ENCODE measurements at regions not wholly inside any gene's neighbourhood (a gene's known extent, or its start where the extent isn't known, plus 50 kb on each side); places are given as distances from the start of the nearest gene placed in this dataset.

DNA sequence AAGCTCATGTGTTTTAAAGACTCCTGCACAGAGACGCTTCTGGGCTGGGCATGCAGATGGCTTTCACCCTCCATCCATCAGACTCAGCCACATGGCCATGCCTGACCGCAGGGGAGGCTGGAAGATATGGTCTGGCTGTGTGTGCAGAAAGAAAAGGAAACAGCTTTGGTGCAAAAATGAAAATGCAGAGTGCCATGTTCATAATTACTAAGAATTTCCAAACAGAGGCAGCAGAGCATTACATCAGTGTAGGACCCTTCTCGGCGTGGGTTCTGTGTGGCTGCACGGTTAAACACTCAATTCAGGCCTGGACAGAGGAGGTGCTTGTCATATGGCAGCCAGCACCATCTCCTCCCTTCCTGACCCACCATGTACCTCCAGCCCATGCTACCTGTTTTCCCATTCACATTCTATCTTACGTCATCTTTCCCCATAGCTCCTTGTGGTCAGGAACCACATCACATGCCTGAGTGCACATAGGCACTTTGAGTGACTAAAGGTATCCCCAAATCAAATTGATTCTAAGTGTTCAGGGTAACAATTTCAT, 200.3 kb upstream of the ID2 start:
- Mint-ChIP-seq H3K36me3 (ENCODE audit: unreplicated experiment) (no peaks in the 10 kb centered on the region), H3K27ac (ENCODE audit: unreplicated experiment) (no peak overlapping the region), H3K27me3 (ENCODE audit: unreplicated experiment) (peaks cover 12% of the 10 kb centered on the region), H3K4me1 (ENCODE audit: unreplicated experiment) (no peaks in the 10 kb centered on the region), H3K4me3 (ENCODE audit: unreplicated experiment) (no peak overlapping the region), H3K9me3 (ENCODE audit: unreplicated experiment) (no peaks in the 10 kb centered on the region)
- TF ChIP-seq, protein P1, sequence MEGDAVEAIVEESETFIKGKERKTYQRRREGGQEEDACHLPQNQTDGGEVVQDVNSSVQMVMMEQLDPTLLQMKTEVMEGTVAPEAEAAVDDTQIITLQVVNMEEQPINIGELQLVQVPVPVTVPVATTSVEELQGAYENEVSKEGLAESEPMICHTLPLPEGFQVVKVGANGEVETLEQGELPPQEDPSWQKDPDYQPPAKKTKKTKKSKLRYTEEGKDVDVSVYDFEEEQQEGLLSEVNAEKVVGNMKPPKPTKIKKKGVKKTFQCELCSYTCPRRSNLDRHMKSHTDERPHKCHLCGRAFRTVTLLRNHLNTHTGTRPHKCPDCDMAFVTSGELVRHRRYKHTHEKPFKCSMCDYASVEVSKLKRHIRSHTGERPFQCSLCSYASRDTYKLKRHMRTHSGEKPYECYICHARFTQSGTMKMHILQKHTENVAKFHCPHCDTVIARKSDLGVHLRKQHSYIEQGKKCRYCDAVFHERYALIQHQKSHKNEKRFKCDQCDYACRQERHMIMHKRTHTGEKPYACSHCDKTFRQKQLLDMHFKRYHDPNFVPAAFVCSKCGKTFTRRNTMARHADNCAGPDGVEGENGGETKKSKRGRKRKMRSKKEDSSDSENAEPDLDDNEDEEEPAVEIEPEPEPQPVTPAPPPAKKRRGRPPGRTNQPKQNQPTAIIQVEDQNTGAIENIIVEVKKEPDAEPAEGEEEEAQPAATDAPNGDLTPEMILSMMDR (IDR thresholded peaks at IDR 0.05): no peak
- DNase-seq (ENCODE audit: extremely low spot score, unreplicated experiment): no peak

DNA sequence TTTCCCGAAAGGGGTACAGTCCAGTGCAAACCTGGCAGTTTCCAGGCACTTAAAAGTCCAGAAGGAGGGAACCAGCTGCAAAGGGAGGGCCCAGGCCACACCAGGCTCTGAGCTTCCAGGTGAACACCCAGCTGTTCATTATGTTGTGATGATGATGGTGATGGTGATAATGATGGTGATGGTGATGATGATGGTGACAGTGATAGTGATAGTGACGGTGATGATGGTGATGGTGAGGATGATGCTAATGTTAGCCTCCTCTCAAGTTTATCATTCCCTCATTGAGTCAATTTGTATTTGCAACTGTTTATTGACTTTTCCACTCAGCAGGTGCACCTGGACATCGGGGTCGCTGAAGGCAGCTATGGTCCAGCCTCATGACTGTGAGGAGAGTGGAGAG, 199.4 kb upstream of the ID2 start:
- H3K4me3 Mint-ChIP-seq (ENCODE audit: unreplicated experiment): no peak overlapping the region
- peaks cover 12% of the 10 kb centered on the region for H3K27me3 Mint-ChIP-seq (ENCODE audit: unreplicated experiment)
- H3K36me3 Mint-ChIP-seq (ENCODE audit: unreplicated experiment): no peaks in the 10 kb centered on the region
- H3K27ac Mint-ChIP-seq (ENCODE audit: unreplicated experiment): no peak overlapping the region
- no peaks in the 10 kb centered on the region for H3K9me3 Mint-ChIP-seq (ENCODE audit: unreplicated experiment)
- TF ChIP-seq, protein P1 (IDR thresholded peaks at IDR 0.05): no peak
- DNase-seq (ENCODE audit: extremely low spot score, unreplicated experiment): no peak
- no peaks in the 10 kb centered on the region for H3K4me1 Mint-ChIP-seq (ENCODE audit: unreplicated experiment)

DNA sequence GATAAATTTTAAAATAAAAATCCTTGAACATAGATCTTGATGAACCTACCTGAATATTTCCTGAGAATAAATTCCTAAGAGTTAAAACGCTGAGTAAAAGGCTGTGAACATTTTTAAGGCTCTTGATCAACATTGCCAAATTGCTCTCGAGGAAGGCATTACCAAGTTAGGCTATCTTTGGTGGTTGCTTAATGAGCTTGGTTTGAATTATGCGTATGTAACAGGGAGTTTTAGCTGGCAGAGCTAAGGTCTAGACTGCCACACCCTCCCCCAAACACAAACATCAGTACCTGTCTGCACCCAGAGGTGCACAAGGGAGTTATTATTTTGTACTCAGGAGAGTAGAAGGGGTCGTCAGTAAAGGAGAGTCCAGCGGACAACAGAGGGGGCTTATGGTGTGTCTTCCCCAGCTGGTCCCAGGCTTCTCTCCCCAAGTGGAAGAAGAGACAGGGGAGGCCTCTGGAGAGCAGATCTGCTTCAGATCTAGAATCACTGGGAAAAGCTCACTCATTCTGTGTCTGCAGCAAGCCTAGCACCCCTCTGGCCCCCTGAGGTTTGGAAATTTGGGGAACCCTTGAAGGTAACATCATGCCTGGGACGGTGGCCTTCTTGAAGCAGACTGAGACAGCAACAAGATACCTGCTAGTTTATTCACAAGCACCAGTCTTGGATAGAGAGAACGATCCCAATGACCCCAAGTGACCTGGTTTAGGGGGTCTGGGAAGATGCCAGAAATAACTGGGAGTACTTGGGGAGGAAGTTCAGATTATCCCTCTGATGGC, 197.2 kb upstream of the ID2 start:
- TF ChIP-seq, protein P1 (IDR thresholded peaks at IDR 0.05): no peak
- DNase-seq (ENCODE audit: extremely low spot score, unreplicated experiment): no peak
- Mint-ChIP-seq H3K4me1 (ENCODE audit: unreplicated experiment) (no peaks in the 10 kb centered on the region), H3K27ac (ENCODE audit: unreplicated experiment) (no peak overlapping the region), H3K4me3 (ENCODE audit: unreplicated experiment) (no peak overlapping the region), H3K36me3 (ENCODE audit: unreplicated experiment) (no peaks in the 10 kb centered on the region), H3K27me3 (ENCODE audit: unreplicated experiment) (peaks cover 13% of the 10 kb centered on the region), H3K9me3 (ENCODE audit: unreplicated experiment) (no peaks in the 10 kb centered on the region)

DNA sequence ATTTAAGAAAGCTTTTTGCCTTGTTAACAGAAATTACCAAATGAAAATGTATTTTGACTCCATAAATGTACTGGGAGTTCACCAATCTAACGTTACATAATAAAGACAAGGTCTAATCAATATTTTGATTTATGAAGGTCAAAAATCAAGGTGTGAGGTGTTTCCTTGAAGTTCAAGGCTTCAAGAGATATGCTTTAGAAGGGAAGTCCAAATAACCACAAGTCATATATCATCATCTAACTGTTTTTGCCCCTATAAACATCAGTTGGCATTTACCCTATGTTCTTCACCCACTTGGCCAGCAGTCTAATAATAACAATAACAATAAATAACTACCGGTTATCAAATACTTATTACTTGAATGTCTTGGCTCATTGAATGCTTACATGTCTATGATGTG, 196.1 kb upstream of the ID2 start:
- peaks cover 12% of the 10 kb centered on the region for H3K27me3 Mint-ChIP-seq (ENCODE audit: unreplicated experiment)

DNA sequence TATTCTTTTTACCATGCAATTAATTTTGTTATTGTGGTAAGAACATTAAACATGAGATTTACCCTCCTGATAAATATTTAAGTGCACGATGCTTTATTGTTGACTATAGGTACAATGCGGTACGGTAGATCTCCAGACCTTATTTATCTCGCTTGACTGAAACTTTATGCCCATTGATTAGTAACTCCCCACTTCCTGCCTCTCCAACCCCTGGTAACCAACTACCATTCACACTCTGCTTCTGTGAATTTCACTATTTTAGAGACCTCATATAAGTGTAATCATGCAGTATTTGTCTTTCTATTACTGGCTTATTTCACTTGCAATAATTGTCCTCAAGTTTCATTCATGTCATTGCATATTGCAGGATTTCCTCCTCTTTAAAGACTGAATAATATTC, 195.7 kb upstream of the ID2 start:
- no peak for DNase-seq (ENCODE audit: extremely low spot score, unreplicated experiment)
- Mint-ChIP-seq H3K27ac (ENCODE audit: unreplicated experiment) (no peak overlapping the region), H3K4me3 (ENCODE audit: unreplicated experiment) (no peak overlapping the region), H3K27me3 (ENCODE audit: unreplicated experiment) (peaks cover 12% of the 10 kb centered on the region), H3K9me3 (ENCODE audit: unreplicated experiment) (no peaks in the 10 kb centered on the region), H3K4me1 (ENCODE audit: unreplicated experiment) (no peaks in the 10 kb centered on the region), H3K36me3 (ENCODE audit: unreplicated experiment) (no peaks in the 10 kb centered on the region)
- TF ChIP-seq, protein P1 (IDR thresholded peaks at IDR 0.05): no peak

More for the DNA sequence above, 196.1 kb upstream of the ID2 start:
- H3K36me3 Mint-ChIP-seq (ENCODE audit: unreplicated experiment): no peaks in the 10 kb centered on the region
- TF ChIP-seq, protein P1 (IDR thresholded peaks at IDR 0.05): no peak
- no peaks in the 10 kb centered on the region for H3K4me1 Mint-ChIP-seq (ENCODE audit: unreplicated experiment)
- DNase-seq (ENCODE audit: extremely low spot score, unreplicated experiment): no peak
- no peaks in the 10 kb centered on the region for H3K9me3 Mint-ChIP-seq (ENCODE audit: unreplicated experiment)
- no peak overlapping the region for H3K27ac Mint-ChIP-seq (ENCODE audit: unreplicated experiment)
- H3K4me3 Mint-ChIP-seq (ENCODE audit: unreplicated experiment): no peak overlapping the region
